ENCODE measurements at regions not wholly inside any gene's neighbourhood (a gene's known extent, or its start where the extent isn't known, plus 50 kb on each side); places are given as distances from the start of the nearest gene placed in this dataset.
"Not testable (repeated sequence)": the region's sequence is repeated elsewhere in the genome, so short reads cannot be mapped to it uniquely, and the experiment has no call there.

GRCh38 chr2:87285139-87285538 is 263.5 kb upstream of the PLGLB1 start:
- TF ChIP-seq POLR2AphosphoS5 (IDR thresholded peaks at IDR 0.05); CTCF (IDR thresholded peaks at IDR 0.05 in 8 of 11, conservative IDR thresholded peaks at IDR 0.05 in 3 of 11): not testable (repeated sequence)

Data from spleen (tissue), 7 donors.